Smooth muscle cell (in vitro differentiated cells): ENCODE measurements at regions not wholly inside any gene's neighbourhood (a gene's known extent, or its start where the extent isn't known, plus 50 kb on each side); places are given as distances from the start of the nearest gene placed in this dataset.

Experiments
- DNase-seq: peaks from one replicate; lab custom pipeline; 2025; ENCODE audit not compliant: unreplicated experiment; lab: John Stamatoyannopoulos, UW
- H2AFZ ChIP-seq: fragments of 200-600 bp; sonication (generic); 2 replicates; pipeline ENCODE4 v1.6.0; 2016; ENCODE audit warnings: antibody characterized with exemption, low read depth, mild to moderate bottlenecking
- H3F3A ChIP-seq: fragments of 200-600 bp; sonication (generic); 2 replicates; pipeline ENCODE4 v1.6.0; 2017; ENCODE audit warnings: antibody characterized with exemption, low read depth
- H3K27ac ChIP-seq: fragments of 200-600 bp; sonication (generic); 2 replicates; pipeline ENCODE4 v1.5.1; 2016; ENCODE audit warnings: low read depth, mild to moderate bottlenecking
- H3K27me3 ChIP-seq: fragments of 200-600 bp; sonication (generic); 2 replicates; pipeline ENCODE4 v1.6.1; 2016; ENCODE audit warnings: low read depth, mild to moderate bottlenecking
- H3K36me3 ChIP-seq: fragments of 200-600 bp; sonication (generic); 2 replicates; pipeline ENCODE4 v1.5.1; 2016; ENCODE audit warnings: low read depth
- H3K4me1 ChIP-seq: fragments of 200-600 bp; sonication (generic); 2 replicates; pipeline ENCODE4 v1.5.1; 2016; ENCODE audit warnings: low read depth
- H3K4me2 ChIP-seq: fragments of 200-600 bp; sonication (generic); 2 replicates; pipeline ENCODE4 v1.6.0; 2016; ENCODE audit warnings: mild to moderate bottlenecking
- H3K4me3 ChIP-seq: fragments of 200-600 bp; sonication (generic); 2 replicates; pipeline ENCODE4 v1.5.1; 2016; ENCODE audit warnings: mild to moderate bottlenecking
- H3K79me2 ChIP-seq: fragments of 200-600 bp; sonication (generic); 2 replicates; pipeline ENCODE4 v1.6.0; 2016; ENCODE audit warnings: low read depth, mild to moderate bottlenecking
- H3K9ac ChIP-seq: fragments of 200-600 bp; sonication (generic); 2 replicates; pipeline ENCODE4 v1.6.0; 2016; ENCODE audit warnings: low read depth
- H3K9me3 ChIP-seq: fragments of 200-600 bp; sonication (generic); replicated peaks from 2 replicates; pipeline ENCODE4 v1.5.1; 2016; ENCODE audit warnings: low read depth
- H4K20me1 ChIP-seq: fragments of 200-600 bp; sonication (generic); 2 replicates; pipeline ENCODE4 v1.6.0; 2016; ENCODE audit warnings: low read depth
- CTCF ChIP-seq: fragments of 200-600 bp; sonication (generic); IDR thresholded peaks from 2 replicates; pipeline ENCODE4 v1.5.1; 2017; ENCODE audit warnings: borderline replicate concordance, mild to moderate bottlenecking, antibody characterized with exemption; ENCODE audit not compliant: insufficient read depth, poor library complexity, severe bottlenecking
- WGBS: methylation state at CpG from one replicate; pipeline ENCODE4 v1.1.7; 2016; ENCODE audit warnings: low lambda C conversion rate; 5-methylcytosine and 5-hydroxymethylcytosine counted together

- Histone ChIP-seq H3K4me3 (no peak overlapping the region), H3K27ac (no peak overlapping the region), H3K27me3 (no peaks in the 10 kb centered on the region), H3K9ac (no peak overlapping the region), H4K20me1 (no peaks in the 10 kb centered on the region), H3K4me2 (no peak overlapping the region), H3K79me2 (no peaks in the 10 kb centered on the region), H2AFZ (no peak overlapping the region), H3F3A (no peaks in the 10 kb centered on the region), H3K4me1 (no peaks in the 10 kb centered on the region), H3K36me3 (no peaks in the 10 kb centered on the region), H3K9me3 (no peaks in the 10 kb centered on the region)
- WGBS = 40% methylated on average over 1 of the region's 1 CpG
- no peak for DNase-seq
- peak; percentile 35 for TF ChIP-seq CTCF
Measured at GRCh38 chr12:73935817-73936216, 601.8 kb upstream of the ATXN7L3B start.

GRCh38 chr12:73947326-73948026 lies 590.2 kb upstream of the ATXN7L3B start:
- DNase-seq = no peak
- Histone ChIP-seq H3K9ac (no peak overlapping the region), H3K9me3 (no peaks in the 10 kb centered on the region), H3K4me1 (peaks cover 5% of the 10 kb centered on the region), H3K27ac (no peak overlapping the region), H3F3A (no peaks in the 10 kb centered on the region), H3K79me2 (no peaks in the 10 kb centered on the region), H3K4me2 (no peak overlapping the region), H2AFZ (no peak overlapping the region), H3K36me3 (no peaks in the 10 kb centered on the region), H4K20me1 (no peaks in the 10 kb centered on the region), H3K27me3 (no peaks in the 10 kb centered on the region), H3K4me3 (no peak overlapping the region)
- no peak for TF ChIP-seq CTCF
- 94% methylated on average over 8 of the region's 8 CpGs for WGBS

GRCh38 chr12:73950507-73950906 lies 587.1 kb upstream of the ATXN7L3B start:
- H3F3A ChIP-seq = no peaks in the 10 kb centered on the region
- no peaks in the 10 kb centered on the region for H3K79me2 ChIP-seq
- no peak for TF ChIP-seq CTCF
- H3K27me3 ChIP-seq = no peaks in the 10 kb centered on the region
- no peaks in the 10 kb centered on the region for H3K9me3 ChIP-seq
- WGBS = 61% methylated on average over 1 of the region's 1 CpG
- no peak overlapping the region for H3K27ac ChIP-seq
- H3K4me3 ChIP-seq = no peak overlapping the region
- no peak overlapping the region for H3K4me2 ChIP-seq
- no peak overlapping the region for H3K9ac ChIP-seq
- H4K20me1 ChIP-seq = no peaks in the 10 kb centered on the region
- DNase-seq = no peak
- no peak overlapping the region for H2AFZ ChIP-seq
- no peaks in the 10 kb centered on the region for H3K36me3 ChIP-seq
- H3K4me1 ChIP-seq = peaks cover 13% of the 10 kb centered on the region
